IMR-90 (cell line): ENCODE measurements at regions not wholly inside any gene's neighbourhood (a gene's known extent, or its start where the extent isn't known, plus 50 kb on each side); places are given as distances from the start of the nearest gene placed in this dataset.
A peak's percentile ranks its signal among the peaks of the same experiment; 100 is the strongest.

Experiments
- ATAC-seq: fragments of 200-7000 bp; cut with Tn5 transposase; 2 replicates; pipeline ENCODE4 v1.9.1; 2020; ENCODE audit warnings: low read depth, mild to moderate bottlenecking, moderate library complexity
- BruUV-seq: library from RNA; stranded (reverse); fragments of 400-500 nt; replicated peaks from 2 replicates; lab custom pipeline; 2021; lab: Mats Ljungman, UMichigan
- CTCF ChIA-PET: fragments of 300-600 bp; formaldehyde crosslinking; extraction: SDS; loops from one replicate; lab custom pipeline; 2021; ENCODE audit warnings: antibody characterized with exemption; lab: Yijun Ruan, JAX
- POLR2A ChIA-PET: fragments of 300-600 bp; sonication (Branson Sonifier 250); formaldehyde crosslinking; loops from one replicate; lab custom pipeline; 2022; ENCODE audit warnings: antibody characterized with exemption; ENCODE audit not compliant: unreplicated experiment; lab: Charles Lee
- DNase-seq: peaks from one replicate; pipeline ENCODE4 v3.0.0; 2013
- H2AFZ ChIP-seq: replicated peaks from 2 replicates; pipeline ENCODE3; 2013; ENCODE audit warnings: low read length, mild to moderate bottlenecking; ENCODE audit not compliant: poor library complexity
- H2AK5ac ChIP-seq: 2 replicates; pipeline ENCODE4 v1.6.1; 2013; ENCODE audit warnings: low read depth, low read length, inconsistent platforms
- H2AK9ac ChIP-seq: replicated peaks from 2 replicates; pipeline ENCODE3; 2013; ENCODE audit warnings: mild to moderate bottlenecking, low read depth, low read length, moderate library complexity; ENCODE audit not compliant: poor library complexity
- H2BK120ac ChIP-seq: 2 replicates; pipeline ENCODE4 v1.6.1; 2013; ENCODE audit warnings: low read depth, low read length, inconsistent platforms
- H2BK15ac ChIP-seq: 3 replicates; pipeline ENCODE4 v1.6.1; 2013; ENCODE audit warnings: low read depth, low read length, inconsistent platforms
- H2BK20ac ChIP-seq: 2 replicates; pipeline ENCODE4 v1.6.1; 2013; ENCODE audit warnings: low read depth, mild to moderate bottlenecking, inconsistent platforms, low read length, moderate library complexity
- H2BK5ac ChIP-seq: 2 replicates; pipeline ENCODE4 v1.6.1; 2013; ENCODE audit warnings: mild to moderate bottlenecking, low read depth, low read length, inconsistent platforms; ENCODE audit not compliant: poor library complexity, severe bottlenecking
- H3K14ac ChIP-seq: replicated peaks from 2 replicates; pipeline ENCODE4 v1.6.1; 2013; ENCODE audit warnings: low read depth, low read length, inconsistent platforms
- H3K18ac ChIP-seq: 2 replicates; pipeline ENCODE4 v1.6.1; 2013; ENCODE audit warnings: low read depth, low read length, control low read depth
- H3K23ac ChIP-seq: 2 replicates; pipeline ENCODE4 v1.6.1; 2013; ENCODE audit warnings: low read depth, low read length, inconsistent platforms
- H3K27ac ChIP-seq: 2 replicates; pipeline ENCODE4 v1.5.1; 2013; ENCODE audit warnings: mild to moderate bottlenecking, control low read depth, low read length; ENCODE audit not compliant: insufficient read depth
- H3K27me3 ChIP-seq: 2 replicates; pipeline ENCODE4 v1.6.1; 2013; ENCODE audit warnings: low read length; ENCODE audit not compliant: control insufficient read depth, insufficient read depth
- H3K36me3 ChIP-seq: 2 replicates; pipeline ENCODE4 v1.6.1; 2013; ENCODE audit warnings: low read length, mixed read lengths; ENCODE audit not compliant: control insufficient read depth, insufficient read depth
- H3K4ac ChIP-seq: 2 replicates; pipeline ENCODE4 v1.6.1; 2013; ENCODE audit warnings: low read depth, low read length, inconsistent platforms
- H3K4me1 ChIP-seq: 2 replicates; pipeline ENCODE4 v1.6.1; 2013; ENCODE audit warnings: low read length, mixed read lengths; ENCODE audit not compliant: control insufficient read depth, insufficient read depth
- H3K4me2 ChIP-seq: 2 replicates; pipeline ENCODE4 v1.6.1; 2013; ENCODE audit warnings: low read depth, mild to moderate bottlenecking, control low read depth, low read length, moderate library complexity
- H3K4me3 ChIP-seq: 2 replicates; pipeline ENCODE4 v1.5.1; 2013; ENCODE audit warnings: low read depth, mild to moderate bottlenecking, control low read depth, low read length, moderate library complexity; ENCODE audit not compliant: insufficient read depth
- H3K56ac ChIP-seq: 2 replicates; pipeline ENCODE4 v1.6.1; 2013; ENCODE audit warnings: low read length, inconsistent platforms; ENCODE audit not compliant: insufficient read depth; ENCODE audit errors: extremely low read depth
- H3K79me1 ChIP-seq, 2 experiments: 2 replicates each; pipeline ENCODE4 v1.6.1; 2013; ENCODE audit warnings: low read length in 2 of 2, inconsistent platforms in 1 of 2, low read depth in 1 of 2
- H3K9ac ChIP-seq: 2 replicates; pipeline ENCODE4 v1.6.1; 2013; ENCODE audit warnings: low read depth, low read length, control low read depth
- H3K9me1 ChIP-seq: 2 replicates; pipeline ENCODE4 v1.6.1; 2013; ENCODE audit warnings: low read length, inconsistent platforms; ENCODE audit not compliant: insufficient read depth
- H3K9me3 ChIP-seq: 2 replicates; pipeline ENCODE4 v1.6.1; 2013; ENCODE audit warnings: low read length; ENCODE audit not compliant: control insufficient read depth, insufficient read depth
- H4K20me1 ChIP-seq: 2 replicates; pipeline ENCODE4 v1.6.1; 2013; ENCODE audit warnings: low read length, inconsistent platforms; ENCODE audit not compliant: insufficient read depth
- H4K5ac ChIP-seq: 2 replicates; pipeline ENCODE4 v1.6.1; 2013; ENCODE audit warnings: mild to moderate bottlenecking, low read depth, low read length, control low read depth
- H4K8ac ChIP-seq, 2 experiments: 2 replicates each; pipeline ENCODE4 v1.6.1; 2013; ENCODE audit warnings: low read depth in 2 of 2, low read length in 2 of 2, control low read depth in 1 of 2, inconsistent platforms in 1 of 2
- H4K91ac ChIP-seq: 2 replicates; pipeline ENCODE4 v1.6.1; 2013; ENCODE audit warnings: low read depth, low read length, inconsistent platforms; ENCODE audit not compliant: insufficient read depth
- CEBPB ChIP-seq: IDR thresholded peaks from 2 replicates; pipeline ENCODE4 v1.6.1; 2012; ENCODE audit warnings: low read depth, low read length, improper control_type of control experiment
- CHD1 ChIP-seq: IDR thresholded peaks from 2 replicates; pipeline ENCODE4 v1.6.1; 2012; ENCODE audit warnings: low read depth, low read length, improper control_type of control experiment
- FOS ChIP-seq: fragments of 150-350 bp; IDR thresholded peaks from 2 replicates; pipeline ENCODE4 v1.6.1; 2016; ENCODE audit warnings: low read depth, low read length
- MAFK ChIP-seq: IDR thresholded peaks from 2 replicates; pipeline ENCODE4 v1.6.1; 2012; ENCODE audit warnings: low read depth, low read length, improper control_type of control experiment
- MXI1 ChIP-seq: IDR thresholded peaks from 2 replicates; pipeline ENCODE4 v1.6.1; 2012; ENCODE audit warnings: low read depth, mild to moderate bottlenecking, low read length, moderate library complexity, borderline replicate concordance
- NFE2L2 ChIP-seq: fragments of 150-350 bp; IDR thresholded peaks from 2 replicates; pipeline ENCODE4 v1.6.1; 2016; ENCODE audit warnings: low read depth, mild to moderate bottlenecking, low read length
- POLR2A ChIP-seq: IDR thresholded peaks from 2 replicates; pipeline ENCODE4 v1.6.1; 2012; ENCODE audit warnings: mild to moderate bottlenecking, low read depth, low read length
- RAD21 ChIP-seq: IDR thresholded peaks from 2 replicates; pipeline ENCODE4 v1.6.1; 2012; ENCODE audit warnings: low read length, improper control_type of control experiment
- RCOR1 ChIP-seq: IDR thresholded peaks from 2 replicates; pipeline ENCODE4 v1.6.1; 2012; ENCODE audit warnings: mild to moderate bottlenecking, low read length, improper control_type of control experiment; ENCODE audit not compliant: insufficient replicate concordance
- RFX5 ChIP-seq: IDR thresholded peaks from 2 replicates; pipeline ENCODE4 v1.8.0; 2012; ENCODE audit warnings: low read depth, mild to moderate bottlenecking, low read length, moderate library complexity
- USF2 ChIP-seq: fragments of 150-350 bp; IDR thresholded peaks from 2 replicates; pipeline ENCODE4 v1.6.1; 2017; ENCODE audit warnings: mild to moderate bottlenecking, antibody characterized with exemption, low read length, low read depth
- WGBS, 2 experiments: methylation state at CpG; one replicate each; pipeline versions ENCODE4 v1.1.5 to v1.1.7; 2013; ENCODE audit warnings: missing lambda C conversion rate in 2 of 2; ENCODE audit not compliant: insufficient read length in 1 of 2; ENCODE audit errors: extremely low coverage in 2 of 2; 5-methylcytosine and 5-hydroxymethylcytosine counted together
- dilution Hi-C: fragments of 300-500 bp; cut with HindIII; formaldehyde crosslinking; loops from one replicate; pipeline ENCODE4 v1.14.3; 2018; ENCODE audit warnings: low sequenced_read_pairs; ENCODE audit not compliant: unreplicated experiment
- in situ Hi-C: fragments of 300-500 bp; cut with MboI; formaldehyde crosslinking; loops from 3 replicates; pipeline ENCODE4 v1.14.3; 2019; ENCODE audit warnings: low sequenced_read_pairs, inconsistent platforms, mixed read lengths
- intact Hi-C: fragments of 100-400 bp; cut with micrococcal nuclease; formaldehyde crosslinking; loops from 2 replicates; pipeline ENCODE4 v1.10.0; 2022
- TF ChIP-seq, protein P1 (sequence below): fragments of 150-350 bp; IDR thresholded peaks from 2 replicates; pipeline ENCODE4 v1.6.1; 2016; ENCODE audit warnings: low read depth, mild to moderate bottlenecking, low read length, moderate library complexity, borderline replicate concordance

GRCh38 chr18:2444201-2444875 is 127.0 kb downstream of the METTL4 start:
- no peak overlapping the region for H2BK5ac ChIP-seq
- ATAC-seq = no peak
- H3K56ac ChIP-seq = no peak overlapping the region
- H2BK120ac ChIP-seq = 0 out of 2 replicates have a peak overlapping the region, but pooled peaks have one; percentile 36
- peak overlapping the region; percentile 43; the same call in 1 of the 2 replicates for H3K18ac ChIP-seq
- H3K79me1 ChIP-seq = no peaks in the 10 kb centered on the region
- in situ Hi-C loops (no loop called here), dilution Hi-C loops (no loop called here), intact Hi-C loops (no loop called here)
- no peak overlapping the region for H2AK9ac ChIP-seq
- H3K9me1 ChIP-seq = no peaks in the 10 kb centered on the region
- no peak overlapping the region for H3K4ac ChIP-seq
- no peaks in the 10 kb centered on the region for H3K27me3 ChIP-seq
- H3K23ac ChIP-seq = peak overlapping the region; percentile 49; the same call in 1 of the 2 replicates
- WGBS, 2 experiments = 0% methylated on average over 1 of the region's 5 CpGs; no CpG with 5 or more reads in 1 of the 2 experiments
- H3K36me3 ChIP-seq = no peaks in the 10 kb centered on the region
- no peaks in the 10 kb centered on the region for H4K20me1 ChIP-seq
- no peak overlapping the region for H2BK15ac ChIP-seq
- H3K9ac ChIP-seq = no peak overlapping the region
- ChIA-PET POLR2A (no interaction called here), CTCF (no interaction called here)
- no peak overlapping the region for H3K27ac ChIP-seq
- DNase-seq = no peak
- peaks cover 6% of the 10 kb centered on the region; the same call in 1 of the 2 replicates for H3K9me3 ChIP-seq
- no TSS peak for BruUV-seq
- H3K4me2 ChIP-seq = no peak overlapping the region
- no peak overlapping the region for H3K4me3 ChIP-seq
- no peak overlapping the region for H2AFZ ChIP-seq
- peaks cover 4% of the 10 kb centered on the region; the same call in 1 of the 2 replicates for H3K4me1 ChIP-seq
- no peak for TF ChIP-seq RCOR1
- no peak for TF ChIP-seq CEBPB
- TF ChIP-seq RAD21 = no peak
- TF ChIP-seq, protein P1, sequence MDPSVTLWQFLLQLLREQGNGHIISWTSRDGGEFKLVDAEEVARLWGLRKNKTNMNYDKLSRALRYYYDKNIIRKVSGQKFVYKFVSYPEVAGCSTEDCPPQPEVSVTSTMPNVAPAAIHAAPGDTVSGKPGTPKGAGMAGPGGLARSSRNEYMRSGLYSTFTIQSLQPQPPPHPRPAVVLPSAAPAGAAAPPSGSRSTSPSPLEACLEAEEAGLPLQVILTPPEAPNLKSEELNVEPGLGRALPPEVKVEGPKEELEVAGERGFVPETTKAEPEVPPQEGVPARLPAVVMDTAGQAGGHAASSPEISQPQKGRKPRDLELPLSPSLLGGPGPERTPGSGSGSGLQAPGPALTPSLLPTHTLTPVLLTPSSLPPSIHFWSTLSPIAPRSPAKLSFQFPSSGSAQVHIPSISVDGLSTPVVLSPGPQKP = no peak
- TF ChIP-seq CHD1 = no peak
- TF ChIP-seq NFE2L2 = no peak
- no peak for TF ChIP-seq MXI1
- TF ChIP-seq USF2 = no peak
- no peak for TF ChIP-seq MAFK
- TF ChIP-seq POLR2A = no peak
- TF ChIP-seq FOS = no peak
- TF ChIP-seq RFX5 = no peak
- H4K5ac ChIP-seq = no peak overlapping the region; the same call in 1 of the 2 replicates
- H2AK5ac ChIP-seq = no peak overlapping the region
- no peak overlapping the region for H3K14ac ChIP-seq
- H4K91ac ChIP-seq = no peak overlapping the region
- H4K8ac ChIP-seq = no peak overlapping the region
- H2BK20ac ChIP-seq = peak overlapping the region; percentile 56; the same call in 1 of the 2 replicates
